ENCODE measurements at regions not wholly inside any gene's neighbourhood (a gene's known extent, or its start where the extent isn't known, plus 50 kb on each side); places are given as distances from the start of the nearest gene placed in this dataset.

GRCh38 chr18:72223733-72224132 is 320.4 kb downstream of the CBLN2 start:
- Mint-ChIP-seq H3K4me1 (ENCODE audit: low read depth) (peaks cover 2% of the 10 kb centered on the region), H3K4me3 (ENCODE audit: low read depth) (no peak overlapping the region), H3K27ac (no peak overlapping the region), H3K27me3 (no peaks in the 10 kb centered on the region), H3K9me3 (ENCODE audit: low read depth) (no peaks in the 10 kb centered on the region), H3K36me3 (ENCODE audit: insufficient read depth) (no peaks in the 10 kb centered on the region)
- no peak for DNase-seq (ENCODE audit: low spot score, unreplicated experiment)
- TF ChIP-seq, protein P1, sequence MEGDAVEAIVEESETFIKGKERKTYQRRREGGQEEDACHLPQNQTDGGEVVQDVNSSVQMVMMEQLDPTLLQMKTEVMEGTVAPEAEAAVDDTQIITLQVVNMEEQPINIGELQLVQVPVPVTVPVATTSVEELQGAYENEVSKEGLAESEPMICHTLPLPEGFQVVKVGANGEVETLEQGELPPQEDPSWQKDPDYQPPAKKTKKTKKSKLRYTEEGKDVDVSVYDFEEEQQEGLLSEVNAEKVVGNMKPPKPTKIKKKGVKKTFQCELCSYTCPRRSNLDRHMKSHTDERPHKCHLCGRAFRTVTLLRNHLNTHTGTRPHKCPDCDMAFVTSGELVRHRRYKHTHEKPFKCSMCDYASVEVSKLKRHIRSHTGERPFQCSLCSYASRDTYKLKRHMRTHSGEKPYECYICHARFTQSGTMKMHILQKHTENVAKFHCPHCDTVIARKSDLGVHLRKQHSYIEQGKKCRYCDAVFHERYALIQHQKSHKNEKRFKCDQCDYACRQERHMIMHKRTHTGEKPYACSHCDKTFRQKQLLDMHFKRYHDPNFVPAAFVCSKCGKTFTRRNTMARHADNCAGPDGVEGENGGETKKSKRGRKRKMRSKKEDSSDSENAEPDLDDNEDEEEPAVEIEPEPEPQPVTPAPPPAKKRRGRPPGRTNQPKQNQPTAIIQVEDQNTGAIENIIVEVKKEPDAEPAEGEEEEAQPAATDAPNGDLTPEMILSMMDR (IDR thresholded peaks at IDR 0.05; ENCODE audit: unreplicated experiment): no peak

- Mint-ChIP-seq H3K27ac (no peak overlapping the region), H3K4me1 (ENCODE audit: low read depth) (no peaks in the 10 kb centered on the region), H3K27me3 (no peaks in the 10 kb centered on the region), H3K9me3 (ENCODE audit: low read depth) (no peaks in the 10 kb centered on the region), H3K4me3 (ENCODE audit: low read depth) (peak overlapping the region; percentile 47), H3K36me3 (ENCODE audit: insufficient read depth) (no peaks in the 10 kb centered on the region)
- TF ChIP-seq, protein P1 (IDR thresholded peaks at IDR 0.05; ENCODE audit: unreplicated experiment): no peak
- DNase-seq (ENCODE audit: low spot score, unreplicated experiment): no peak
These were observed 335.0 kb downstream of the CBLN2 start for GRCh38 chr18:72208920-72209676.

DNA sequence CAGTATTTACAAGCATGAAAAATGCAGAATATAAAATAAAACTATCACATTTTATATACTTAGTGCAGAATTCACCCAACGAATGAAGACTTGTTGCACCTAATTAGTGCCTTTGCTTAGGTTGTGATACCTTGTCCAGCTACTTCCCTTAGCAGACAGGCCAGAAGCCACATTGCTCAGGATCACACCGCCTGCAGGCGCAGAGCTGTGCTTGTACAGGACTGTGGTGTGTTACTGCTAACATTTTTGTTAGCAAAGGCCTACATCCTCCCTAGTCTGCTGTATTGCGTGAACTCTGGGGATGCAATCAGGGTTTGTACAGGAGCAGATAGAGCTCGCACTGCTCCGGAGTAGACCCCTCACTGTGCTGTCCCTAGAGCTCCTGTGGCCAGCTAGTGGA is 336.9 kb downstream of the CBLN2 start:
- no peaks in the 10 kb centered on the region for H3K36me3 Mint-ChIP-seq (ENCODE audit: insufficient read depth)
- no peak overlapping the region for H3K4me3 Mint-ChIP-seq (ENCODE audit: low read depth)
- no peaks in the 10 kb centered on the region for H3K4me1 Mint-ChIP-seq (ENCODE audit: low read depth)
- TF ChIP-seq, protein P1 (IDR thresholded peaks at IDR 0.05; ENCODE audit: unreplicated experiment): no peak
- H3K27ac Mint-ChIP-seq: no peak overlapping the region
- no peak for DNase-seq (ENCODE audit: low spot score, unreplicated experiment)
- no peaks in the 10 kb centered on the region for H3K9me3 Mint-ChIP-seq (ENCODE audit: low read depth)
- H3K27me3 Mint-ChIP-seq: no peaks in the 10 kb centered on the region

DNA sequence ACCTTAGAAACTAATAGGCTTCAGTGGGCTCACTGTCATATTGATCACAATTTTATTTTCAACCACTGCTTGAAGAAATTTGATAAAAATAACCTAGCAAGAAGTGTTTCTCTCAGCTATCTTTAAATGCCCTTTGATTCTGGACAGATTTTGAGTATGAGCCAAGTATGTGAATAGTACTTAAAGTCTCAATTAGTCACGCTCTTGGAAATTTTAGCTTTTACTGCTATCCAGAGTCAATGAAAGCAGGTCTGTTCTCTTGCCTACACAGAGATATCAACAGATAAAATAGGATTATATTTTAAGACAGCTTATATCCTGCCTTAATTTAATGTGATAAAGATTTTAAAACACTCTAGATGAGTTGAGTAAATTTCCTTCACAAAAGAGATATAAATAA is 337.3 kb downstream of the CBLN2 start:
- no peak for DNase-seq (ENCODE audit: low spot score, unreplicated experiment)
- Mint-ChIP-seq H3K36me3 (ENCODE audit: insufficient read depth) (no peaks in the 10 kb centered on the region), H3K27me3 (no peaks in the 10 kb centered on the region), H3K27ac (no peak overlapping the region), H3K4me3 (ENCODE audit: low read depth) (no peak overlapping the region), H3K9me3 (ENCODE audit: low read depth) (no peaks in the 10 kb centered on the region), H3K4me1 (ENCODE audit: low read depth) (no peaks in the 10 kb centered on the region)
- TF ChIP-seq, protein P1 (IDR thresholded peaks at IDR 0.05; ENCODE audit: unreplicated experiment): no peak

GRCh38 chr18:72201032-72201431 is 343.1 kb downstream of the CBLN2 start:
- no peak for DNase-seq (ENCODE audit: low spot score, unreplicated experiment)
- no peaks in the 10 kb centered on the region for H3K4me1 Mint-ChIP-seq (ENCODE audit: low read depth)
- H3K36me3 Mint-ChIP-seq (ENCODE audit: insufficient read depth): no peaks in the 10 kb centered on the region
- H3K27ac Mint-ChIP-seq: no peak overlapping the region
- H3K9me3 Mint-ChIP-seq (ENCODE audit: low read depth): no peaks in the 10 kb centered on the region
- no peak overlapping the region for H3K4me3 Mint-ChIP-seq (ENCODE audit: low read depth)
- H3K27me3 Mint-ChIP-seq: no peaks in the 10 kb centered on the region
- TF ChIP-seq, protein P1 (IDR thresholded peaks at IDR 0.05; ENCODE audit: unreplicated experiment): no peak
